ENCODE measurements at regions not wholly inside any gene's neighbourhood (a gene's known extent, or its start where the extent isn't known, plus 50 kb on each side); places are given as distances from the start of the nearest gene placed in this dataset.

- TF ChIP-seq BMI1 (IDR thresholded peaks at IDR 0.05; ENCODE audit: low read length) (no peak), ARID1B (IDR thresholded peaks at IDR 0.05) (no peak), CREB1 (IDR thresholded peaks at IDR 0.05) (no peak), CREB1 (CRISPR knock-in tag; IDR thresholded peaks at IDR 0.05) (no peak), ZNF316 (IDR thresholded peaks at IDR 0.05) (no peak), RREB1 (CRISPR knock-in tag; IDR thresholded peaks at IDR 0.05) (no peak), ELF1 (tag; IDR thresholded peaks at IDR 0.05) (no peak), ETV1 (tag; conservative IDR thresholded peaks at IDR 0.05; ENCODE audit: low read depth) (no peak), ZZZ3 (IDR thresholded peaks at IDR 0.05) (no peak), SMC3 (conservative IDR thresholded peaks at IDR 0.05; ENCODE audit: insufficient read depth, low read depth, low read length) (no peak)
- CTCF ChIA-PET (ENCODE audit: low intra/inter-chr PET ratio): no interaction called here
- Histone ChIP-seq H4K20me1 (replicated peaks; ENCODE audit: control insufficient read depth, insufficient read depth, low read length) (no peaks in the 10 kb centered on the region; the same call in 1 of the 2 replicates), H3K27me3 (ENCODE audit: control insufficient read depth in 2 of 2, insufficient read depth in 2 of 2, low read length in 2 of 2) (peaks cover 0 to 17% of the 10 kb centered on the region in 2 experiments; a peak in 1 of 5 replicates), H3K9ac (ENCODE audit: insufficient read depth in 1 of 2, low read depth in 2 of 2, low read length in 2 of 2) (no peak overlapping the region), H3K9me1 (ENCODE audit: control insufficient read depth, insufficient read depth, low read length) (no peaks in the 10 kb centered on the region), H3K4me2 (ENCODE audit: insufficient read depth, low read length) (no peak overlapping the region), H3K27ac (ENCODE audit: extremely low read depth, low read depth, low read length) (no peak overlapping the region), H2AFZ (ENCODE audit: low read depth, low read length) (no peak overlapping the region), H3K4me1 (replicated peaks in 1 of 2; ENCODE audit: control insufficient read depth in 2 of 2, insufficient read depth in 2 of 2, low read length in 2 of 2) (peaks cover 0 to 7% of the 10 kb centered on the region in 2 experiments; a peak in 1 of 5 replicates), H3K9me3 (replicated peaks; ENCODE audit: control insufficient read depth, insufficient read depth, low read depth, low read length) (no peaks in the 10 kb centered on the region), H3K79me2 (ENCODE audit: control insufficient read depth, insufficient read depth, low read length) (no peaks in the 10 kb centered on the region), H3K4me3 (no peak overlapping the region), H3K36me3 (ENCODE audit: control insufficient read depth, insufficient read depth, low read length) (no peaks in the 10 kb centered on the region)
- 0% methylated on average over 14 of the region's 15 CpGs for WGBS (ENCODE audit: insufficient coverage, low coverage, missing lambda C conversion rate)
- in situ Hi-C loops (cut with MboI) (loop anchor here (10.0 kb wide), 1 partner anchor 1256 kb away; the partner anchor contains the start of gene ID2), intact Hi-C loops (cut with micrococcal nuclease) (no loop called here)
- POLR2A ChIA-PET: no interaction called here
- ATAC-seq (no peak), DNase-seq (ENCODE audit: extremely low read depth in 1 of 4, low spot score in 3 of 4) (no peak), FAIRE-seq (no peak)
- no TSS peak for BruUV-seq (replicated peaks)
Measured at GRCh38 chr2:7428454-7429204, 511.4 kb downstream of the RNF144A start.

Measured in K562 (cell line).